GM13976 (cell line): ENCODE measurements at regions not wholly inside any gene's neighbourhood (a gene's known extent, or its start where the extent isn't known, plus 50 kb on each side); places are given as distances from the start of the nearest gene placed in this dataset.
A peak's percentile ranks its signal among the peaks of the same experiment; 100 is the strongest.

ENCODE experiments used
- DNase-seq: peaks from one replicate; pipeline ENCODE4 v3.0.0; 2012; ENCODE audit warnings: low spot score
- in situ Hi-C: fragments of 300-500 bp; cut with MboI; formaldehyde crosslinking; loops from one replicate; pipeline ENCODE4 v1.12.0; 2022; ENCODE audit warnings: low sequenced_read_pairs, mixed read lengths, inconsistent platforms; ENCODE audit not compliant: unreplicated experiment
- TF ChIP-seq, protein P1 (sequence below): IDR thresholded peaks from 2 replicates; pipeline ENCODE4 v1.5.1; 2012; ENCODE audit warnings: borderline replicate concordance, mild to moderate bottlenecking; ENCODE audit not compliant: insufficient read depth; ENCODE audit errors: extremely low read depth, missing control alignments, control extremely low read depth

GRCh38 chr20:43843096-43843964, 71.3 kb upstream of the TOX2 start:
- in situ Hi-C loops, result no loop called here
- DNase-seq, result no peak
- TF ChIP-seq, protein P1, sequence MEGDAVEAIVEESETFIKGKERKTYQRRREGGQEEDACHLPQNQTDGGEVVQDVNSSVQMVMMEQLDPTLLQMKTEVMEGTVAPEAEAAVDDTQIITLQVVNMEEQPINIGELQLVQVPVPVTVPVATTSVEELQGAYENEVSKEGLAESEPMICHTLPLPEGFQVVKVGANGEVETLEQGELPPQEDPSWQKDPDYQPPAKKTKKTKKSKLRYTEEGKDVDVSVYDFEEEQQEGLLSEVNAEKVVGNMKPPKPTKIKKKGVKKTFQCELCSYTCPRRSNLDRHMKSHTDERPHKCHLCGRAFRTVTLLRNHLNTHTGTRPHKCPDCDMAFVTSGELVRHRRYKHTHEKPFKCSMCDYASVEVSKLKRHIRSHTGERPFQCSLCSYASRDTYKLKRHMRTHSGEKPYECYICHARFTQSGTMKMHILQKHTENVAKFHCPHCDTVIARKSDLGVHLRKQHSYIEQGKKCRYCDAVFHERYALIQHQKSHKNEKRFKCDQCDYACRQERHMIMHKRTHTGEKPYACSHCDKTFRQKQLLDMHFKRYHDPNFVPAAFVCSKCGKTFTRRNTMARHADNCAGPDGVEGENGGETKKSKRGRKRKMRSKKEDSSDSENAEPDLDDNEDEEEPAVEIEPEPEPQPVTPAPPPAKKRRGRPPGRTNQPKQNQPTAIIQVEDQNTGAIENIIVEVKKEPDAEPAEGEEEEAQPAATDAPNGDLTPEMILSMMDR, result no peak

- in situ Hi-C loops, result no loop called here
- DNase-seq, result no peak
- TF ChIP-seq, protein P1, result no peak
These were observed 72.3 kb upstream of the TOX2 start for GRCh38 chr20:43842126-43843020.

DNA sequence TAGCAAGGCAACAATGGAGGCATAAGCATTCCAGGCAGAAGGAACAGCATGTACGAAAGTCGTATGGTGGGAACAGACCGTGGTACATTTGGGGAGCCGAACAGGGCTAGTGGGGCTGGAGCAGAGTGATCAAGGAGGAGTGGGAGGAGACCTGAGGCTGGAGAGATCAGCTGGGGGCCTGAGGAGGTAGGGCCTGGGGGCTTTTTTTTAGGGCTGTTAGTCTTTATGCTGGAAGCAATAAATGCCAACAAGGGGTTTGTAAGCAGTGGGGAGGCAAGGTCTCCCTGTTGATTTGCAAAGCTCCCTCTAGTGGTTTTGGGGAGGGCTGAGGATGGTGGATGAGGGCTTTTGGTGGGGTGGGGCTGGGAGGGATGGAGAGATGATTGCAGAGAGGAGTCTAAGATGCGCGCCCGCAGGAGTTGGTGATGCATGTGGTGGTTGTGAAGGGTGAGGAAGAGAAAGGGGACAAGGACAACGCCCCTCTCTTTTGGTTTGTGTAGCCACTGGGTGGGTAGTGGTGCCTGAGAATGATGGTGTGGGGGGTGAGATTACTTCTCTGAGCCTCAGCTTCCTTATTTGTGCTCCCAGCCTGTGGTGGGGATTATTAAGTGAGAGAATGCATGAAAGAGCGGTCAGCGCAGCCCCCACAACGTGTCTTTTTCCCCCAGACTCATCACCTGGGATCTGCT, 74.1 kb upstream of the TOX2 start:
- TF ChIP-seq, protein P1, result peak; percentile 28
- in situ Hi-C loops, result no loop called here
- DNase-seq, result peak; percentile 80

DNA sequence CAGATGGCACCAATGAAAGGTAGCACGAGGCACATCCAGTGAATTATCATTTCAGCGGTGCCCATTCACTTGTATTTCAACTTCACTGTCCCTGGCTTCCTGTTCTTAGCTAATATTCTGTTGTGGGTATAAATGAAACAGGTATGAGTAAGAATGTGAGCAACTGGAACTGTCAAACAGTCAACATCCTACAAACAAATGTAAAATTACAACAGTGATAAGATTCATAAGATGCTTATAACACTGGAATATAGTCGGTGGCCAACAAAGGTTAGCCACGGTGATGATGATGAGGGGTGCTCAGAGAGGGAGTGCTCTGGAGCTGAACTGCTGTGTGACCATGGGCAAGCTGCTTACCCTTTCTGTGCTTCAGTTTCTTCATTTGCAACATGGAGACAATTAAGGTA, 74.9 kb upstream of the TOX2 start:
- TF ChIP-seq, protein P1, result no peak
- DNase-seq, result peak; percentile 53

DNA sequence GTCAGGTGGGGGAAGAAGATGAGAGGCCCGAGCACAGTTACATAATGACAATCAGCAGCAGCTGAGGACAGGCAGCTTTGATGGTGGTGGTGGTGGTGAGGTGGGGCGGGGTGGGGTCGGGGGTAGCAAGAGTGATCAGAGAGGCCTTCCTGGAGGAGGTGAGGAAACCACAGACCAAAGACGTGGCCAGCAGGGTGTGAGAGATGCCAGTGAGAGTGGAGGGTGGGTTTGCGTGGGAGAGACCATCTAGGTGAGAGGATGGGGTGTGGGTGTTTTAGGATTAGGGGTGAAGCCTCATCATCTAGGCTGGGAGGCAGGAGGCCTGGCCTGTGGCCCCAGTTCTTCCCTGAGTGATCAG, 76.0 kb upstream of the TOX2 start:
- in situ Hi-C loops, result loop anchor here (10.0 kb wide), 1 partner anchor 84 kb away; no protein-coding TSS in a partner anchor
- peak; percentile 41 for DNase-seq
- TF ChIP-seq, protein P1, result no peak

More for the DNA sequence above, 74.9 kb upstream of the TOX2 start:
- in situ Hi-C loops, result loop anchor here (10.0 kb wide), 1 partner anchor 85 kb away; no protein-coding TSS in a partner anchor
